Thoracic aorta (tissue), 2 donors: ENCODE measurements at regions not wholly inside any gene's neighbourhood (a gene's known extent, or its start where the extent isn't known, plus 50 kb on each side); places are given as distances from the start of the nearest gene placed in this dataset.

Experiments used
- ATAC-seq: fragments of 150-250 bp; one replicate; pipeline ENCODE4 v1.8.0; 2017; ENCODE audit warnings: low read depth; ENCODE audit not compliant: insufficient number of reproducible peaks, low FRiP score
- DNase-seq: peaks from one replicate; pipeline ENCODE4 v3.0.0-alpha.2; 2020; ENCODE audit warnings: low spot score
- H3K27ac ChIP-seq, 2 donors: fragments of 200-600 bp; sonication (generic); 1 replicate in 1 of 2; 2 replicates in 1 of 2; pipeline ENCODE4 v1.5.1; 2016; ENCODE audit warnings: mild to moderate bottlenecking in 2 of 2, moderate library complexity in 2 of 2
- H3K27me3 ChIP-seq: fragments of 200-600 bp; sonication (generic); replicated peaks from 2 replicates; pipeline ENCODE4 v1.6.0; 2016; ENCODE audit warnings: mild to moderate bottlenecking; ENCODE audit not compliant: insufficient read depth
- H3K36me3 ChIP-seq: fragments of 200-600 bp; sonication (generic); one replicate; pipeline ENCODE4 v1.5.1; 2016
- H3K4me1 ChIP-seq, 2 donors: fragments of 200-600 bp; sonication (generic); 1 replicate in 1 of 2; 2 replicates in 1 of 2; pipeline versions ENCODE4 v1.5.1 to v1.6.0; 2016; ENCODE audit warnings: low read depth in 2 of 2, mild to moderate bottlenecking in 1 of 2; ENCODE audit not compliant: control insufficient read depth in 1 of 2
- H3K4me3 ChIP-seq: fragments of 200-600 bp; sonication (generic); 2 replicates; pipeline ENCODE4 v1.5.1; 2016; ENCODE audit warnings: mild to moderate bottlenecking
- H3K9me3 ChIP-seq: fragments of 200-600 bp; sonication (generic); 2 replicates; pipeline ENCODE4 v1.5.1; 2016
- TF ChIP-seq, protein P1 (sequence below): fragments of 200-600 bp; sonication (generic); IDR thresholded peaks from one replicate; pipeline ENCODE4 v1.5.1; 2019; ENCODE audit warnings: antibody characterized with exemption

DNA sequence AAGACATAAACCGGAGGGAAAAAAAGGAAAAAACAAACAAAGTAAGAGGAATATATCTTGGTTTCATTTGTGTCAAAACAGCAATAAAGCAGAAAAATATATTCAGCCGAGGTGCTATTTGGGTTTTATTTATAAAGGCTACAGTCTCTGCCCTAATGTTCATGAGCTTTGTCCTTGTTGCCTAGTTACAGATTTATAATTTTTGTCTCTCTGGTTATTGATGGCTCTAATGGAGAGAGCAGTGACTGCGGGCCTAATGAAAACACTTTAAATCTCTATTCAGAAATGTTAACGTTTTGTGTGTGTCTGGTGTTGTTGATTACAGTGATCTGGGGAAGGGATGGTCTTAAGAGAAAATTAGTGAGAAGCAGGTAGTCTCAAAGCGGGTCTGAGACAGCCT is 854.0 kb upstream of the LRRTM1 start:
- DNase-seq (no peak), ATAC-seq (no peak)
- Histone ChIP-seq H3K27me3 (no peaks in the 10 kb centered on the region), H3K4me1 (no peaks in the 10 kb centered on the region), H3K36me3 (no peaks in the 10 kb centered on the region), H3K4me3 (no peak overlapping the region), H3K9me3 (no peaks in the 10 kb centered on the region), H3K27ac (no peak overlapping the region)
- TF ChIP-seq, protein P1, sequence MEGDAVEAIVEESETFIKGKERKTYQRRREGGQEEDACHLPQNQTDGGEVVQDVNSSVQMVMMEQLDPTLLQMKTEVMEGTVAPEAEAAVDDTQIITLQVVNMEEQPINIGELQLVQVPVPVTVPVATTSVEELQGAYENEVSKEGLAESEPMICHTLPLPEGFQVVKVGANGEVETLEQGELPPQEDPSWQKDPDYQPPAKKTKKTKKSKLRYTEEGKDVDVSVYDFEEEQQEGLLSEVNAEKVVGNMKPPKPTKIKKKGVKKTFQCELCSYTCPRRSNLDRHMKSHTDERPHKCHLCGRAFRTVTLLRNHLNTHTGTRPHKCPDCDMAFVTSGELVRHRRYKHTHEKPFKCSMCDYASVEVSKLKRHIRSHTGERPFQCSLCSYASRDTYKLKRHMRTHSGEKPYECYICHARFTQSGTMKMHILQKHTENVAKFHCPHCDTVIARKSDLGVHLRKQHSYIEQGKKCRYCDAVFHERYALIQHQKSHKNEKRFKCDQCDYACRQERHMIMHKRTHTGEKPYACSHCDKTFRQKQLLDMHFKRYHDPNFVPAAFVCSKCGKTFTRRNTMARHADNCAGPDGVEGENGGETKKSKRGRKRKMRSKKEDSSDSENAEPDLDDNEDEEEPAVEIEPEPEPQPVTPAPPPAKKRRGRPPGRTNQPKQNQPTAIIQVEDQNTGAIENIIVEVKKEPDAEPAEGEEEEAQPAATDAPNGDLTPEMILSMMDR, result no peak

DNA sequence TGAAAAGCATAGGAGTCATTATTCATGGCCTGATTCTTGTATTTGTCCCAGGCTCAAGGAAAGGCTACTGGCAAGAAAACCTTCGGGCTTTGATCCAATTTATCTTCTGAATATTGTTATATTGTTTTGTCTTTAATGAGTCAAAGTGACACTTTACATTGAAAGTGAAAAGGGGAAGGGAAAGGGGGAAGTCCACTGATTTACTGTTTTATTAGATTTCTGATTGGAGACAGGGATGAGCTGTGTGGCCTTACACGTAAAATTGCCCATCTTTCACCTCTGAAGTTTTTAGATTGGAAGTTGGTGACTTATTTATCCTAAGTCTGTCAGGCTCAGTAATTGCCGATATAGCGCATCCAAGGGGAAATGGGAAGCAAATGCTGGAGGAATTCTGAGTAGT is 843.8 kb upstream of the LRRTM1 start:
- ATAC-seq, result no peak
- no peaks in the 10 kb centered on the region for H3K4me1 ChIP-seq
- H3K4me3 ChIP-seq, result no peak overlapping the region
- DNase-seq, result no peak
- no peak overlapping the region for H3K27ac ChIP-seq
- no peaks in the 10 kb centered on the region for H3K27me3 ChIP-seq
- TF ChIP-seq, protein P1, result no peak
- no peaks in the 10 kb centered on the region for H3K9me3 ChIP-seq
- H3K36me3 ChIP-seq, result no peaks in the 10 kb centered on the region

DNA sequence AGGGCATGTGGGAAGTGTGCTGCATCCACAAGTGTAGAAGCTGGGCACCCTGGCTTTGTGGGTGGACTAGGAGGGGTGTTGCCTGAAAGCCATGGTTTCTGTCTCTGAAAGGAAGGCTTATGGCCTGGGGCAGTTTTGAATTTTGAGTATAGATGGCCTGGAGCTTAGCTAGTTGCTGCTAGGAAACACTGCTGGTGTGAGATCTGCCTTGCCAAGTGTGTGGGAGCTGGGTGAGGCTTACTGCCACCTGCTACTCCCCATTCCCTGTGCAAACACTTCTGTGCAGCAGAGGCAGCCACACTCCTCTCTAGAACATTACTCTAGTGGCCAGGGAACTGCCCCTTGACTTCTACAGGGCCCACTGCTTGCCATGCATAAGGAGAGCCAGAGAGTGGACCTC is 831.7 kb upstream of the LRRTM1 start:
- DNase-seq (no peak), ATAC-seq (no peak)
- Histone ChIP-seq H3K36me3 (no peaks in the 10 kb centered on the region), H3K4me3 (no peak overlapping the region), H3K27me3 (no peaks in the 10 kb centered on the region), H3K4me1 (no peaks in the 10 kb centered on the region), H3K27ac (no peak overlapping the region), H3K9me3 (no peaks in the 10 kb centered on the region)
- TF ChIP-seq, protein P1, result no peak

DNA sequence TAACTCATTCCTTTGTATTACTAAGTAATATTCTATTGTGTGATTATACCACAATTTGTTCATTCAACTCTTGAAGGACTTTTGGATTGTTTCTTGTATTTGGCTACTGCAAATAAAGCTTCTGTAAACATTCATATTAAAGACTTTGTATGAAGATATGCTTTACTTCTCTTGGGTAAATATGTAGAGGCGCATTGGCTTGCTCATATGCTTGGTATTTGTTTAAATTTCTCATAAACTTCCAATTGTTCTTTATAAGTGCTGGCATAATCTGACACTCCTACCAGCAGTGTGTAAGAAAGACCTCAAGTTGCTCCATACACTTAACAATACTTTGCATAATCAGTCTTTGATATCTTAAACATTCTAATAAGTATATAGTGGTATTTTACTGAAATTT is 792.8 kb upstream of the LRRTM1 start:
- Histone ChIP-seq H3K36me3 (no peaks in the 10 kb centered on the region), H3K27ac (no peak overlapping the region), H3K9me3 (no peaks in the 10 kb centered on the region), H3K27me3 (no peaks in the 10 kb centered on the region), H3K4me1 (no peaks in the 10 kb centered on the region), H3K4me3 (no peak overlapping the region)
- ATAC-seq (no peak), DNase-seq (no peak)
- TF ChIP-seq, protein P1, result no peak

DNA sequence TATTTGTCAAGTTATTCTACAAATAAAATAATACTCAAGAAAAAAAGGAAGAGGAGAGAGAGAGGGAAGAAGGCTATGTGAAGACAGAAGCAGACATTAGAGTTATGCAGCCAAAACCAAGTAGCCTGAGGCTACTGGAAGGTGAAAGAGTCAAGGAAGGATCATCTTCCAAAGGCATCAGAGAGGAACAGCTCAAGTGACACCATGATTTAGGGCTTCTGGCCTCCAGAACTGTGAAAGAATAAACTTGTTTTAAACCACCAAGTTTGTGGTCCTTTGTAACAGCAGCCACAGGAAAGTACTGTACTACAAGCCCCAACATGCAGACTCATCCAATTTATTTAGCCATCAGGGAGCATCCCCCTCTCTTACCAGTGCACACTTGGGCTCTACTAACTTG is 788.5 kb upstream of the LRRTM1 start:
- no peak for DNase-seq
- no peak overlapping the region for H3K4me3 ChIP-seq
- TF ChIP-seq, protein P1, result no peak

More for the DNA sequence above, 788.5 kb upstream of the LRRTM1 start:
- ATAC-seq, result no peak
- Histone ChIP-seq H3K36me3 (no peaks in the 10 kb centered on the region), H3K27ac (no peak overlapping the region), H3K4me1 (no peaks in the 10 kb centered on the region), H3K9me3 (no peaks in the 10 kb centered on the region), H3K27me3 (no peaks in the 10 kb centered on the region)
